Jurkat, Clone E6-1 (cell line): ENCODE measurements at regions not wholly inside any gene's neighbourhood (a gene's known extent, or its start where the extent isn't known, plus 50 kb on each side); places are given as distances from the start of the nearest gene placed in this dataset.
"Not testable (repeated sequence)": the region's sequence is repeated elsewhere in the genome, so short reads cannot be mapped to it uniquely, and the experiment has no call there.

ENCODE experiments used
- DNase-seq: peaks from one replicate; pipeline ENCODE4 v3.0.0-alpha.2; 2011; ENCODE audit warnings: low read depth, low spot score
- H3K4me3 ChIP-seq: 2 replicates; pipeline ENCODE4 v1.5.1; 2011; ENCODE audit warnings: mild to moderate bottlenecking, low read length, control low read depth, moderate library complexity

DNA sequence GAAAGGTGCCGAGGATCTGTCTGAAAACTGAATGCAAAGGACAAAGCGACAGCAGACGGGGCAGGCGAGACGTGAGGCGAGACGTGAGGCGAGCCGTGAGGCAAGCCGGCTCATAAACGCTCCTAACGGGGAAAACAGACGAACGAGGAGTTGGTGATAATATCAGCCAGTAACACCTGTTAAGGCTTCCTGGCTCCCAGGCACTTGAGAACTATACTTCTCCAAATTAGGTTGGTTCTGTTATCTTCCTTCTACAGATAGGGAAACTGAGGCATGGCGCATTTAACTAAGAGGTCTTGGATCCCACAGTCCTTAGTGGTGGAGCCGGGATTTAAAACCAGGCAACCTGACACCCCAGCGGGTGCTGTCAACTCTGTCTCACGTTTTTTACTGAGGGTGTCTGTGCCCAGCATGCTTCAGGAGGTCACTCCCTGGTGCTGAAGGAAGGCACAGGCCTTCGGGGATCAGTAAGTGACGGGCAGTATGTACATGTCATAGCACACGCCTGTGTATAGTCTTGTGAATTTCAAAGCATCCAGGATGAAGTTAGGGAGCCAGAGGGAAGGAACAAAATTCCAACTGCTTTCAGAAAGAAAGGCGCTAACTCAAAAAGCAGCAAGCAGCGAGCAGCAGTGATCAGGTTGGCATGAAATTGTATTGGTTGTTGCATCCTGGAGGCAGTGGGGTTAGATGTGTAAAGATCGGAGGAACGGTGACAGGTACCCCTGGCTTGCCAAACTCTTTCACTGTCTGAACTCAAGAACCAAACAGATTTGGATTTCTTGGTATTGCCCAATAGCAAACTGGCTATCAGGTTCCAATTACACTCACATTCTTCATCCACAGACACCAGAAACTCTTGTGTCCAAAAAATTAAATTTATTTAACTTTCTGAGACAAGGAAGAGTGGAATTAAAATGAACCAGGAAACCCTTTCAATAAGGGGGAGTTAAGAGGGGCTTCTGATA, 318.7 kb downstream of the THBS2 start:
- no peak for DNase-seq
- no peak overlapping the region for H3K4me3 ChIP-seq

DNA sequence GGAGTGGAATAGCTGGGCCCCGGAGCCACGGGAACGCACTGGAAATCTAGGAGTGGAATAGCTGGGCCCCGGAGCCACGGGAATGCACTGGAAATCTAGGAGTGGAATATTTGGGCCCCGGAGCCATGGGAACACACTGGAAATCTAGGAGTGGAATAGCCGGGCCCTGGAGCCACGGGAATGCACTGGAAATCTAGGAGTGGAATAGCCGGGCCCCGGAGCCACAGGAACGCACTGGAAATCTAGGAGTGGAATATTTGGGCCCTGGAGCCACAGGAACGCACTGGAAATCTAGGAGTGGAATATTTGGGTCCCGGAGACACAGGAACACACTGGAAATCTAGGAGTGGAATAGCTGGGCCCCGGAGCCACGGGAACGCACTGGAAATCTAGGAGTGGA, 321.5 kb downstream of the THBS2 start:
- not testable (repeated sequence) for H3K4me3 ChIP-seq

DNA sequence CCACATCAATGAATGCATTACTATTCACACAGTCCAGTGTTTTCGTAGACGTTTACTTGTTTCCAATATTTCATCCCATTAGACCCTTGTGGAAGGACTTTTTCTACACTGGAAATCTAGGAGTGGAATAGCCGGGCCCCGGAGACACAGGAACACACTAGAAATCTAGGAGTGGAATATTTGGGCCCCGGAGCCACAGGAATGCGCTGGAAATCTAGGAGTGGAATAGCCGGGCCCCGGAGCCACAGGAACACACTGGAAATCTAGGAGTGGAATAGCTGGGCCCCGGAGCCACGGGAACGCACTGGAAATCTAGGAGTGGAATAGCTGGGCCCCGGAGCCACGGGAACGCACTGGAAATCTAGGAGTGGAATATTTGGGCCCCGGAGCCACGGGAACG, 322.6 kb downstream of the THBS2 start:
- not testable (repeated sequence) for H3K4me3 ChIP-seq, DNase-seq

More for the DNA sequence above, 321.5 kb downstream of the THBS2 start:
- DNase-seq = not testable (repeated sequence)

DNA sequence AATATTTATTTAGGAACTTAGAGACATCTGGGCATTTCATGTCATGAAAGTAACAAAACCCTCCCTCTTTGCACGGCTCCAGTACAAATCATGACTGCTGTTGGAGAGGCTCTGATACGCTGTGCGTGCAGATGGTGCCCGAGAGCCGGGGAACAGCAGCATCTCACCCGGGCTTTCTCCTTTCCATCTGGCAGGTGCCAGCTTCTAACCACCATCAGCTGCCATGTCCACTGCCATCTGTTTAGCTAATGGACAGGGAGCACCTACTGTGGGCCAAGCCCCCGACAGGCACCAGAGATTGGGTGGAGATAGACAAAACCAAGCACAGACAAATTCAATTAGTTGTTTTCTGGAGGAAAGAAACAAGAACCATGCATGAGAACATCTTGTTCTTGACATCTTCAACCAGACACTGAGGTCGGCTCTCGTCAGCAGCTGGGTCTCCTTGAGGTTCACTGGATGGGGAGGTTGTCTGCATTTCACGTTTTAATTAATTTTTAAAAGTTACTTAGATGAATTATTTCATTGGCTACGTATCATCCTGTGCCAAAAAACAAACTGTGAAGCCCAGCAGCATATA, 323.7 kb downstream of the THBS2 start:
- DNase-seq = no peak
- H3K4me3 ChIP-seq = no peak overlapping the region

DNA sequence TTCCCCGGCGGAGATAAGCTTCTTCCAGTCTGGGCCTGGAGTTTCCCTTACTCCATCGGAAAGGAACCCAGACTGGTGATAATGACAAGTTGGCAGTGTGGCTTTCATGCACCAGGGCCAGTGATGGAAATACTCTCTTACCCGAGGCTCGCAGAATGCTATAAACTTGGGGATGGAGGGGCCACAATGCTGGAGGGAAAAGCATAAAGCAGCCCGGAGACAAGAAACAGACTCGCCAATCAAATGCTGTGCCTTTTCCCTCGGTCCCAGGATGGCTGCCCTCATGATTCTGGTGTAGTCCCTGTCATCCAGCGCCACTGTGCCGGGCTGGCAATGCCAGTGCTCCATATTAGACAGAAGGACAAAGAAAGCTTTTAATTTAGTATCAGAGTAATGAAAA, 325.6 kb downstream of the THBS2 start:
- DNase-seq = no peak
- H3K4me3 ChIP-seq = no peak overlapping the region

DNA sequence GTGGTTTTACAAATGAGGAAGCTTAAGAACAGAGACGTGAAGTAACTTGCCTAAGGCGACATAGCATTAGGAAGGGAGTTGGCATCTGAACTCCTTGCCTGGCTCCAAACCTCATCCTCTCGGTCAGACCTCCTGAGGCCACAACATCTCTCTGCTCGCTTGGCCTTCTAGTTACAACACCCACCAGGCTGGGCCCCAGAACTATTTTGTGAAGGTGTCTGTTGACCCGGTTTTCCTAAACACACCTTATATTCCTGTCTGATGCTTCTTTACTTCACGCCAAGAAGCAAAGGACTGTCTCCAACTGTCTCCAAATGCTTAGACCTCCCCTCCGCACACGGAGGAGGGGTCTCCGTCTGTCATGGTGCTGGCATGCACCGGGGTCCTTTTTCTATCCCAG, 326.6 kb downstream of the THBS2 start:
- no peak overlapping the region for H3K4me3 ChIP-seq
- DNase-seq = no peak

DNA sequence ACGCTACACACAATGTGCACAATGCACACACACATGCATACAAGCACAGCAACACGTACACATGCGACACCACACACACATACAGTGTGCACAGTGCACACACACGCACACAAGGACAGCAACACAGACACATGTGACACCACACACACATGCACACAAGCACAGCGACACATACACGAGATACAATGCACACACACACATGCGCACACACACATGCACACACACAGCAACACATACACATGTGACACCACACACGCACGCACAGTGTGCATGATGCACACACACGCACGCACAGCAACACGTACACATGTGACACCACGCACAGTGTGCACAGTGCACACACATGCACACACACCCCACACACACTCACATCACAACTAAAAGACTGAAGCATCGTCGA, 327.3 kb downstream of the THBS2 start:
- DNase-seq = no peak
- no peak overlapping the region for H3K4me3 ChIP-seq

DNA sequence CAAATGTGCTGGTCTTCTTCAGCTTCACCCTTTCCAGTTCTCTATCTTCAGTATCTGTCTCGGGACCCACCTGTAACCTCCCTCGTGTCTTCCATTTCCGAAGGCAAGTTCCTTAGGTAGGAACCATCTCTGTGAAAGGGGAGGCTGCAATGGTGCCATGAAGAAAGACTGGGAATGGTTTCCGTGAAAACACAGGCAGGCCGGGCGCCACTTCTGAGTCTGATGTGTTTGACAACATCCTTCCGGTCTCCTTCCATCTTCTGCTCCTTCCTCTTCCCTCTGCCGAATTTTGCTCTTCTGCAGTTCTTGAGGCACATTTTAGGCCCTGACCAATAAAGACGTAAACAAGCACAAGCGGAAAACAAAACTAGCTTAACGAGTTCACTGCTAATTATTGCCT, 328.0 kb downstream of the THBS2 start:
- no peak for DNase-seq
- no peak overlapping the region for H3K4me3 ChIP-seq

DNA sequence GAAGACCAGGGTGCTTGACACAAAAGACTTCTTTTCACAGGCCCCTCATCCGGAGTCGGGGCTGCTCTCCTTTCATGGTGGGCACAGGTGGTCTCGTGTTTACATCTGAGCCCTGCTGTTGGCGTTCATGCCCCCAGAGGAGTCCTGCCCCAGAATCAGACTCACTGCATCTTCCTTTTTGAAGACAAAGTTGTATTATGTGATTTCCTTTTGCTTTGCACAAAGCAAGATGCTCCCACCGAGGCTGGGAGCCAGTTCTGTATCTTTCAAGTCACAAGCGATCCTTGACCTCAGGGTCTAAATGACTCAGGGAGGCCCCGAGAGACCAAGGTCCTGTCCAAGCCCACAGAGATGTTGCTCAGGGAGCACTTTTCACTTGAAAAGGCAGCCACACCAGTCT, 330.5 kb downstream of the THBS2 start:
- DNase-seq = no peak
- H3K4me3 ChIP-seq = no peak overlapping the region

DNA sequence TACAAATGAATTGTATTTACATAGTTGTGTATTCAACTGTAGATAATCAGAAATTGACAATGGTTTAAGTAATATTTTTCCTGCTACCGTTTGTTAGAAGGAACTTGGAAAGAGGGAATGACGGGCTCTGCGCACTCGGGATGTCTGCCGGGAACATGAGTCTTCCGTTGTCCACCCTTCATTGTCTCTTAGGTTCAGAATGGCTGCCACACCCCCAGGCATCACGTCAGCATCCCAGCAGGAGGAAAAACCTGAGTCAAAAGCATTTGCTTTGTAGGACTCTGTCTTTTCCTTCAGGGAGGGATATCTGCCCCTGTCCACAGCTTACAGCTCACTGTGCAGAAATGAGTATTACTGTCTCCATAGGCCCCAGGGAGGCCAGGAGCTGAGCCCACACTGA, 331.2 kb downstream of the THBS2 start:
- H3K4me3 ChIP-seq = no peak overlapping the region
- DNase-seq = no peak

DNA sequence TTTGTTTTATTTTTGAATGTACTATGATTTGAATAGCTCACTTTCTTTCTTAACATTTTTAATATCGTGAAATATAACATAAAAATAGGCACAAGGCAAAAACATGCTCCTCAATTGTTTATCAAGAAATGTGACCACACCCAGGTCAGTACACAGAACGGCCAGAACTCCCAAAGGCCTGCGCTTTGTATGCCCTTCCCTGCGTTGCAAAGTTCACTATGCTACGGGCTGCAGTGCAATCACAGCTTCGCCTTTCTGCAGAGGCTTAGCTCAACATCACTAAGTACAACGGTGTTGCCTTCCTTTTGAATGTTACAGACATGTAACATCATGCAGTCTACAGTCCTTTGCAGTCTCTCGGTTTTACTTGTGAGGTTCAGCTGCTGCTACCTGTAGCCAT, 333.4 kb downstream of the THBS2 start:
- no peak overlapping the region for H3K4me3 ChIP-seq
- no peak for DNase-seq

DNA sequence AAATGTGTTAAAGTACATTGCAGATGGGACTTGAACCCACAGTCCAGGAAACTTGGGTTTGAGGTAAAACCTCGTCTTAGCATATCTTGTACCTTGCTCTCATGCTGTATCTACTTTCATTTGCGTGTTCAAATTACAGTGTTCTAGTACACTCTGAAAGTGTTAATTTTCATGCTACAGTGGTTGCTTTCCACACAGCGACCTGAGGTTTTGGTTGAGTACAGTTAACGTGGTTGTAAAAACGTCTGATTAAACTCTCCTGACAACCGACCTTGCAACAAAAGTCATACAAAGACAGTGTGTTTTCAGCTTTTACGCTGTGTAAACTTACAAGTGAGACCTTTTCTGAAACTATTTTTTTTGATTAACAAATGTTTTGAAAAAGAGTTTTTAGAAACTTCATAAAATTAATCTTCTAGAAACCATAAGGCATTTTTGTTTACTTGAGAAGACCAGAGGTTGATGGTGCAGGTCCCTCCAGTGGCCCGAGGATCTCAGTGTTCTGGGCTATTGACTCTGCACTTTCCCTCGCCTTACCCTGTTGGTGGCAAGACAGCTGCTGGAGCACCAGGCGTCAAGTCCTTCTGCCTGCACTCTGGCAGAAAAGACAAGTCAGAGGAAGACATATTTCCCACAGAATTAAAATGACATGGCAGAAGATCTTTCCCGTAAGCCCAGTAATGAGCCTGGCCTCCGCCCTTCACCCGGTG, 334.0 kb downstream of the THBS2 start:
- H3K4me3 ChIP-seq = no peak overlapping the region
- peak; percentile 27 for DNase-seq

DNA sequence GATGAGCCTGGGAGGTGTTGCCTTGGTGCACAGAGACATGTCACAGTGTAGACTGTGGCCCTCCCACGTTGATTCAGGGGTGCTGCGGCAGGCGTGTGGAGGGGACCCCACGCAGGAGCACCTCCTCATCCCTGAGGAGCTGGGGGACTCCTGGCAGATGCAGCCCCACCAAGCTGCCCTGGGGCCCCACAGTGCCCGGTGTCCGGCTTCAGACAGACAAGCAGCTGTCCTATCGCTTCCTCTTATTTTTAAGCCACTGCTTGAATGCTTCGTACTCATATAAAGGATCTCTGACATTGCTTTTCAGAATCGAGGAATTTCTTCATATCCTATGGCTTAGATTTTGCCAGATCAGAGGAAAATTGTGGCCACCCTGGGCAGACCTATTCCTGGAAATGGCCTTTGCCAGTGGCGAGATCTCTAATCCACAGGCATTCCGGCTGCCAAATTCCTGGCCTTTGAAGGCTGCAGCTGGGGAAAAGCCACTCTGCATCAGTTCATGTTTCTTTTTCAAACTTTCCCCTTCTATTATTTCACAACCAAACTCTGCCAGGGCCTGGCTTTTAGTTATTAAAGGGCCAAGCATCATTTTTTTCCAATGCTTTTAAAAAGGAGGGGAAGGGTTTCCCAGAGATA, 337.0 kb downstream of the THBS2 start:
- no peak for DNase-seq
- H3K4me3 ChIP-seq = no peak overlapping the region

DNA sequence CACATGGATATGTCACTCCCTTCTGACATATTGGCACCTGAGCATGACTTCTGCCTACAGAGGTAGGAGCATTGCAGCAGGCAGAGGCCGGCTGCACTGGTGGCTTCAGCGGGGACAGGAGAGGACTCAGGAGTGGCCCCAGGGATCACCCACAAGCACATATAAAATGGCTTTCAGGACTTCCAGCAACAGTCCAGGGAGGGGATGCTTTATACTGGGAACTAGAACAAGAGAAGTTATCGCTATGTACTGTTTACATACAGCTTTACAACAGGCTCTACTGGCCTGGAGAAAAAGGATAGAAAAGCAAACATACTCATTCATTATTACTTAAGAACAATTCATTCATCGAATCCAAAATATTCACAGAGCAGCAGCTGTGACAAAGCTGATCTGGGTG, 337.8 kb downstream of the THBS2 start:
- no peak overlapping the region for H3K4me3 ChIP-seq
- DNase-seq = no peak

DNA sequence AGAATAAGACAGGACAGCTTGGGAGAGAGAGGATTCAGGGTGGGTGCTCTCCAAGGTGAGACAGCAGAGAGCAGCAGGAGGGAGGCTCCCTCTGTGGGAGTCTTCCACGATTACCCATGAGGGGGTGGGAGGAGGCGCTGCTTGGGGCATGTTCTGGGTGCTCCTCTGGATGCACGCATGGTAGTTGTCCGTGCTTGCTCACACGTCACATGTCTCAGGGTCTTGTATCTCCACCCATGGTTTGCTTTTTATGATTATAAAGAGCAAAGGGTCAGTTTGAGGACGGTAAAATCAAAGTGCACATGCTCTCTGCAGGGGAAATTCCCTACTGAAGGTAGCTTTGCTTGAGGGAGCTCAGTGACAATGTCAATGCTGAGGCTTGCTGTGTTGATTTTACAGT, 338.4 kb downstream of the THBS2 start:
- no peak for DNase-seq
- H3K4me3 ChIP-seq = no peak overlapping the region

DNA sequence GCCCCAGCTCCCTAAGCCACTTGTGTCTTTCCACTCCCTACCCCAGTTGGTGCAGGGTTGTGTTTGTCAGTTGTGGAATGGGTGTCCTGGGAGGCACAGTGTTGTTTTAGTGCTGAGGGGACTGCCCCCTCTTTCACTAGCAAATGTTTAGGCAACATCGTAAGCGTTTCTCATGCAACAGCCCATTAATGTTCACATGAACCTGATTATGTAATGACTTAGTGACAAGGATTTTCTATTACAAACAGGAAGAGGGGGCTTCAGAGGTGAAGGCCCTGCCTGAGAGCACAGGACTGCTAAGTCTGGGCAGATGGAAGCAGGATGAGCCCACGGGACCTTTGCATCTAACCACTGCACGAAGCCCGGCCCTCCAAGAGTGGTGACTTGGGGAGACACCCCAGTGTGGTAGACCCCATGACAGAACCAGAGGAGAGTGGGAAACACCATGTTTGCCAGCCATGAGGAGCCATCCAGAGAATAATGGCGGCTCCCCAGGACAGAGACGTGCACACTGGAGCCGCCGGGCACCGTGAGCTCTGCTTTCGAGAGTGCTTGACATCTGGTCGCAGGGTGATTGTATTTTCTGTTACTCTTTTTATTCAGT, 339.7 kb downstream of the THBS2 start:
- no peak overlapping the region for H3K4me3 ChIP-seq
- no peak for DNase-seq

DNA sequence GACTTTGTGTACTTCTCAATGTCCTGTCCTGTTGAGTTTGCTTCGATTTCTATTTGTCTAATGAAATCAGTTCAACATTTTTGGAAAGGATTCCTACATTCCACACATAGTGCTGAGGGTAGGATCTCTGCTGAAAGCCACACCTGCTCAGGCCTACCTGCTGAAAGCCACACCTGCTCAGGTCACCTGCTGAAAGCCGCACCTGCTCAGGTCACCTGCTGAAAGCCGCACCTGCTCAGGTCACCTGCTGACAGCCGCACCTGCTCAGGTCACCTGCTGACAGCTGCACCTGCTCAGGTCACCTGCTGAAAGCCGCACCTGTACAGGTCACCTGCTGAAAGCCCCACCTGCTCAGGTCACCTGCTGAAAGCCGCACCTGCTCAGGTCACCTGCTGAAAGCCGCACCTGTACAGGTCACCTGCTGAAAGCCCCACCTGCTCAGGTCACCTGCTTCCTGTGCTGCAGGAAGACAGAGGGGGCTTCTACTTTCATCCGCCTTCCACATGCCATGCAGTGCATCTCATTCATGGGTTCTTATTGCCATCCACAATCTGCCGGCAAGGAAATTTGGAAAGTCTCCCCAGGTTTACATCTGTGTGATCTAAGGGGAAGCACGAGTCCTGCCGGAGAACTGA, 340.3 kb downstream of the THBS2 start:
- H3K4me3 ChIP-seq, DNase-seq: not testable (repeated sequence)

DNA sequence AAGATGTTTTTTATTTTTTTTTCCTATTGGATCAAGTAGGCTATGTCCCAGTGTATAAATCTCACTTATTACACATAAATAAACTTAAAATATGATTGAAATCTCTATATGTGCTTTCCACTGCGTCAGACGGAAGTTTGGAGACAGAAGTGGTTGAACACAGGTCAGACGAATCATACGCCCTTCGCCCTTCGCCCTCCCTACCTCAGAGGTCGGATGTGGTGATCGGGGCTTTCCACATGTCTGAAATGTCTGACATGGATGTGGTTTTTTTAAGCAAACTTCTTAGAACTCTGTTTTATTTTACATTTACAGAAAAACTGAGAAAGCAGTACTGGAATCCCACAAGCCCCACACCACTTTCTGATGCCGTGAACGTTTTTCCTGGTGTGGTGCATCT, 344.4 kb downstream of the THBS2 start:
- H3K4me3 ChIP-seq = no peak overlapping the region
- no peak for DNase-seq

DNA sequence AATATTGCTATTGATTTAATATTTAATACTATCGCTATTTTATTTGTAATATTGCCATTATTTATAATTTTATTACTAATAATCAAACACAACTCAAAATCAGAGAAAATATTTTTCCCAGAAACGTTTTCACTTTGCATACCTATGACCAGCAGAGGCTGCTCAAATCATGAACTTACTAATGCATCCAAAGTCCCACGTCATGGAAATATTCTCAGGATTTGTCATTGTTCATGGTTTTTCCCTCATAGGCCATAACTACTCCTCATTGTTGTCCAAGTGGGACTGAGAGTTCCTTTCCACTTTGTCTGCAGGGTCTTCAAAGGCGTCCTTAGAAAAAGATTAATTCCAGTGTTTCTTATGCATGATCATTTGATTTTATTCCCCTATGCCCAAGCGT, 344.8 kb downstream of the THBS2 start:
- DNase-seq = no peak

More for the DNA sequence above, 344.8 kb downstream of the THBS2 start:
- no peak overlapping the region for H3K4me3 ChIP-seq
